OCI-M2 (cell line): ENCODE measurements at regions not wholly inside any gene's neighbourhood (a gene's known extent, or its start where the extent isn't known, plus 50 kb on each side); places are given as distances from the start of the nearest gene placed in this dataset.

Source experiments
- DNase-seq: peaks from one replicate; lab custom pipeline; 2025; ENCODE audit not compliant: unreplicated experiment; lab: John Stamatoyannopoulos, UW

DNA sequence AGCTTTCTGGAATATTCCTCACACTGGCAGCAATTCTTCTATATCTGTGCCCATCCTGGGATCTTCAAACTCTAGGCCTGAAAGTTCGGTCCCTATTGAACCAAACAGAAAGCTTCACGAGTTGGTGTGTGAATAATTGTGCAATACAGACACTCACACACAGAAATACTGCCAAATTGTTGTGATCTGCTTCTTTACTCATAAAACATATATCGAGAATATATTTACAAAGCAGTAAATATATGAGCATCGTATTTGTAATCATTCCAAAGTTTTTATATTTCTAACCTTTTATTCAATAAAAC lies 56.6 kb upstream of the BEX4 start:
- no peak for DNase-seq

DNA sequence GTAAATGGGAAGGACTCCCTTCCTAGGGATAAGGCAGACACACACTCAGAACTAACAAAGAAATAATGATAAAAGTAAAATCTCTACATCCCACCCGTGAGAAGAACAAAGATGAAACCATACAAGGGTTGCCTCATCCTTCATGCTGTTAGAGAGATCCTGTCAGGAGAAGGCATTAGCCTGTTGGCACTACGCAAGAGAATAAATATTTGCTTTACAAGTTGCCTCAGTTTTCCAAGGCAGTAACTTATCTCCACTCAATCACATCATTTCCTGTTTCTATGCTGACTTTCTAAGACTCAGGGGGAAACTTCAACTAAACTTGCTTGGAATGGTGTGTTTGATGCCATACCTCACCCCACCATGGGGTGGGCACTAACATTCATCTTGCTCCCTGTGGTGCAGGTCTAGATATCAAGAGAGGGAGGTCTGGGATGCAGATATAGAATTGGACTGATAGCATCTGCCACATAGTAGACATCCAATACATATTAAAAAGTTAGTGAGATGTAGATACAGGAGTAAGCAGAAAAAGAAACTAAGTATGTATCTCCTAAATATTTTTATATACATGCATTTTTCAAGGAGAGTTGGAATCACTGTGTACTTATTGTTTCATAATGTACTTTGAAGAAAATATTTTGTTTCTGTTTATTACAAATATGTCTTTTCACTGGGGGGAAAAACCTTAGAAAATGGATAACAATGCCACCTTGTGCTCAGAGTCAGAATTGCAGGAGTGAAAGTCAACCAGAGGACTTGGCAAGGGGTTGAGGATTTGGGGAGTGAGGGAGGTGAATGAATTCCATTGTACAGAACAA lies 57.2 kb upstream of the BEX4 start:
- DNase-seq, result peak; percentile 1

DNA sequence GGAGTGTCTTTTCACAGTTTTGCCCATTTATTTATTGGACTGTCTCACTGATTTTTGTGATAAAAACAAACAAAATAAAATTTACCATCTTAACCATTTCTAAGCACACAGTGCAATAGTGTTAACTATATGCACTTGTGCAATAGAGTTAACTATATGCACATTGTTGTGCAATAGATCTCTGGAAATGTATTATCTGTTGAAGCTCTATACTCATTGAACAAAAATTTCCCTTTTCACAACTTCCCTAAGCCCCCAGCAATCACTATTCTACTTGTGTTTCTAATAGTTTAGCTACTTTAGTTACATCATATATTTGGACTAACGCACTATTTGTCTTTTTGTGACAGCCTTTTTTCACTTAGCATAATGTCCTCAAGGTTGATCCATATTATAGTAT lies 59.7 kb upstream of the BEX4 start:
- no peak for DNase-seq

DNA sequence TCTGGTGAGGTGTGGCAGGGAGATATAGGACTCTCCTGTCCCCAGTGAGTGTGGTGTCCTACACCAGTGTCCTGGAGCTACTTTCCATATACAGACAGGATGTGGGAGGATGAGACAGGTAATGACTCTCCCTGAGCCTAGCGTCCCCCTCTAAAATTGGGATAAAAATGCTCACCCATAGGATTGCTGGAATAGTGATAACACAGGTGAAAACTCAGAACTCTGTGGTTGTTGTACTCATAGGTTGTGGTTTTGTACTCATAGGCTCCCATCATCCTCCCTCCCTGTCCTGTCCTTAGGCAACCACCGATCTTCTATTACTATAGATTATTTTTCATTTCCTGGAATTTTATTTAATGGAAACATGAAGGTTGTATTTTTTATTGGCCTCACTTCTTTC lies 60.7 kb upstream of the NXF3 start:
- no peak for DNase-seq

DNA sequence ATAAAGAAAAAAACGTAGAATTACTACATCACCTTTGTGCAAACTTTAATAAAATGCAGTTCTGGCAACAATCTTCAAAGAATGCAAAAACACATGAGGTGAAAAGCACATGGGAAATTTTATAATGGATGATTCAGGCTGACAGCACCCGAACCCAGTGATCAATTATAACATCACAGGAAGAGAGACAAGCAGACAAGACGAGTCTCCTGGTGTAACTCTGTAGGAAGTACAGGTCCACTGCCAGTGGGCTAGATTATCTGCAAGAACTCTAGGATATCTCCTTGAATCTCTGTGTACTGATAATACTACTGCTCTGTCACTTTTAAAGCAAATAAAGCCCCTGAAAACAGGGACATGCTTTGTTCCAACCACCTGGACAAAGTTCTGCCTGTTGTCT lies 58.9 kb upstream of the NXF3 start:
- DNase-seq, result no peak

DNA sequence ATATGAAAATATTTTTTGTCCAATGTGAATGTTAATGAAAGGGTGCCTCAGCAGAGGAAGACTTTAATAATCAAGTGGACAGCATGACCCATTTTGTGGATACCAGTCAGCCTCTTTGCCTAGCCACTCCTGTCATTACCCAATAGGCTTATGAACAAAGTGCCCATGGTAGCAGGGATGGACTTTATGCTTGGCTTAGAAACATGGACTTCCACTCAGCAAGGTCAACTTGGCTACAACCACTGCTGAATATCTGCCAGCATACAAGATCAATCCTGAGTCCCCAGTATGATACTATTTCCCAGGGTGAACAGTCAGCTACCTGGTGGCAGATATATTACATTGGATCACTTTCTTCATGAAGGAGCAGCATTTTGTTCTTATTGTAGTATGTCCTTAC lies 56.7 kb upstream of the NXF3 start:
- DNase-seq, result no peak

DNA sequence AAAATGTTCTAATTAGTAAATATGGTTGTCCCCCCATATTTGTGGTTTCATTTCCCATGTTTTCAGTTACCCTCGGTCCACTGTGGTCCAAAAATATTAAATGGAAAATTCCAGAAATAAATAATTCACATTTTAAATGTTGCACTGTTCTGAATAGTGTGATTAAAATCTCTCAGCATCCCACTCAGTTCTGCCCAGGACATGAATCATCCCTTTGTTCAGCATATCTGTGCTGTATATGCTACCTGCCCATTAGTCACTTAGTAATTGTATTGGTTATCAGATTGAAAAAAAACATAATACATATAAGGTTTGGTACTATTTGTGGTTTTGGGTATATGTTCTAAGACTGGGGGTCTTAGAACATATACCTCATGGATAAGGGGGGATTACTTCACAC lies 55.1 kb upstream of the NXF3 start:
- no peak for DNase-seq
